ENCODE measurements at regions not wholly inside any gene's neighbourhood (a gene's known extent, or its start where the extent isn't known, plus 50 kb on each side); places are given as distances from the start of the nearest gene placed in this dataset.

- TF ChIP-seq CTCF (IDR thresholded peaks at IDR 0.05; ENCODE audit: borderline replicate concordance, extremely low read depth, insufficient read depth) = no peak
- no peaks in the 10 kb centered on the region for H3K36me3 ChIP-seq (ENCODE audit: control insufficient read depth in 2 of 3, insufficient read depth in 3 of 3, low read length in 3 of 3)
- no peaks in the 10 kb centered on the region for H3K9me3 ChIP-seq (ENCODE audit: control insufficient read depth in 2 of 3, insufficient read depth in 1 of 3, low read length in 3 of 3)
- DNase-seq (no peak), FAIRE-seq (no peak)
- H3K4me1 ChIP-seq (ENCODE audit: control insufficient read depth in 2 of 3, insufficient read depth in 2 of 3, low read depth in 1 of 3, low read length in 3 of 3) = no peaks in the 10 kb centered on the region
- no peak overlapping the region for H3K9ac ChIP-seq (ENCODE audit: low read length in 3 of 3)
- no peak overlapping the region for H3K4me3 ChIP-seq (ENCODE audit: low read length in 3 of 3)
- H3K27me3 ChIP-seq (ENCODE audit: control insufficient read depth, insufficient read depth, low read length) = no peaks in the 10 kb centered on the region
- no peak overlapping the region for H3K27ac ChIP-seq (ENCODE audit: low read depth in 2 of 2, low read length in 2 of 2)
- intact Hi-C loops (cut with DNase I) = no loop called here
Measured at GRCh38 chr18:34280000-34280399, 55.3 kb upstream of the NOL4 start.

GRCh38 chr18:34280653-34281052, 55.9 kb upstream of the NOL4 start:
- DNase-seq (no peak), FAIRE-seq (no peak)
- Histone ChIP-seq H3K36me3 (ENCODE audit: control insufficient read depth in 2 of 3, insufficient read depth in 3 of 3, low read length in 3 of 3) (no peaks in the 10 kb centered on the region), H3K9me3 (ENCODE audit: control insufficient read depth in 2 of 3, insufficient read depth in 1 of 3, low read length in 3 of 3) (no peaks in the 10 kb centered on the region), H3K4me3 (ENCODE audit: low read length in 3 of 3) (no peak overlapping the region), H3K27ac (ENCODE audit: low read depth in 2 of 2, low read length in 2 of 2) (no peak overlapping the region), H3K4me1 (ENCODE audit: control insufficient read depth in 2 of 3, insufficient read depth in 2 of 3, low read depth in 1 of 3, low read length in 3 of 3) (no peaks in the 10 kb centered on the region), H3K27me3 (ENCODE audit: control insufficient read depth, insufficient read depth, low read length) (no peaks in the 10 kb centered on the region), H3K9ac (ENCODE audit: low read length in 3 of 3) (no peak overlapping the region)
- TF ChIP-seq CTCF (IDR thresholded peaks at IDR 0.05; ENCODE audit: borderline replicate concordance, extremely low read depth, insufficient read depth) = no peak
- intact Hi-C loops (cut with DNase I) = no loop called here

DNA sequence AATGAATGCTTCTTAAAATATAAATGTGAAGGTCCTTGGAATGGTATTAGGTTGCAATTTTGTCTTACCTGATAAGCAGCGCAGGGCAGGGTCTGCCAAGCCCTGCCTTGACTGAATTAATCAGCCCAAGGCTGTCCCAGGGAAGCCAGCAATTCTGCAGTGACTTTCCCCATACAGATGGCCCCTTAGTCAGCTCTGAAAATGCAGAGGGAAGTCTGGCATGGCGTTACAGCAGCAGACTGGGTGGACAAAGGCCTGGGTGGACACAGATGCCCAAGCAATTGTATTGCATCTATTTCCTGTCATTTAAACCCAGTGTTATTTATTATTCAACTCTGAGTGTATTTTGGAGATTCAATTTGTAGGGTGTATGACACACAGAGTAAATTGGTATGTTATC, 56.6 kb upstream of the NOL4 start:
- Histone ChIP-seq H3K4me3 (ENCODE audit: low read length in 3 of 3) (no peak overlapping the region), H3K9me3 (ENCODE audit: control insufficient read depth in 2 of 3, insufficient read depth in 1 of 3, low read length in 3 of 3) (no peaks in the 10 kb centered on the region), H3K27me3 (ENCODE audit: control insufficient read depth, insufficient read depth, low read length) (no peaks in the 10 kb centered on the region), H3K4me1 (ENCODE audit: control insufficient read depth in 2 of 3, insufficient read depth in 2 of 3, low read depth in 1 of 3, low read length in 3 of 3) (no peaks in the 10 kb centered on the region), H3K9ac (ENCODE audit: low read length in 3 of 3) (no peak overlapping the region), H3K36me3 (ENCODE audit: control insufficient read depth in 2 of 3, insufficient read depth in 3 of 3, low read length in 3 of 3) (no peaks in the 10 kb centered on the region), H3K27ac (ENCODE audit: low read depth in 2 of 2, low read length in 2 of 2) (no peak overlapping the region)
- DNase-seq (no peak), FAIRE-seq (no peak)
- TF ChIP-seq CTCF (IDR thresholded peaks at IDR 0.05; ENCODE audit: borderline replicate concordance, extremely low read depth, insufficient read depth) = no peak
- intact Hi-C loops (cut with DNase I) = no loop called here

DNA sequence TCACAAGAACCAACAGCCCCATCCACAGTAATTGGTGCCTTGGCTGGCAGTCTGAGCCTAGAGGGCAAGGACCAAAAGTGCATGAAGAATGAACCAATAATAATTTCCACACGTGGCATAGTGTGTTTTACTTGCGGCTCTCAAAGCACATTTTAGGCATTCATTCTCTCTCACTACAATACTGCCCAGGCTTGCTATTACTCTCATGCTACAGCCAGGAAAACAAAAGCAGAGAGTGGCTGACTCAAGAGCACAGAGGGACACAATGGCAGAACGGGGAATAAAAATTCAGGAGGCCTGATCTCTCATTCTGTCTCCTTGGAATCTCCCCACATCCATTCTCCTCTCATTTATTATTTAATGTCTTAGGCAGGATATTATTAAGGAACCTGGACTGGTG, 57.0 kb upstream of the NOL4 start:
- H3K27ac ChIP-seq (ENCODE audit: low read depth in 2 of 2, low read length in 2 of 2) = no peak overlapping the region

More for the DNA sequence above, 57.0 kb upstream of the NOL4 start:
- Histone ChIP-seq H3K27me3 (ENCODE audit: control insufficient read depth, insufficient read depth, low read length) (no peaks in the 10 kb centered on the region), H3K4me3 (ENCODE audit: low read length in 3 of 3) (no peak overlapping the region), H3K9me3 (ENCODE audit: control insufficient read depth in 2 of 3, insufficient read depth in 1 of 3, low read length in 3 of 3) (no peaks in the 10 kb centered on the region), H3K9ac (ENCODE audit: low read length in 3 of 3) (no peak overlapping the region), H3K4me1 (ENCODE audit: control insufficient read depth in 2 of 3, insufficient read depth in 2 of 3, low read depth in 1 of 3, low read length in 3 of 3) (no peaks in the 10 kb centered on the region), H3K36me3 (ENCODE audit: control insufficient read depth in 2 of 3, insufficient read depth in 3 of 3, low read length in 3 of 3) (no peaks in the 10 kb centered on the region)
- no peak for TF ChIP-seq CTCF (IDR thresholded peaks at IDR 0.05; ENCODE audit: borderline replicate concordance, extremely low read depth, insufficient read depth)
- FAIRE-seq (no peak), DNase-seq (no peak)
- intact Hi-C loops (cut with DNase I) = no loop called here

Data from kidney (tissue), 13 donors.